Kidney (tissue), 13 donors: ENCODE measurements at regions not wholly inside any gene's neighbourhood (a gene's known extent, or its start where the extent isn't known, plus 50 kb on each side); places are given as distances from the start of the nearest gene placed in this dataset.

ENCODE experiments used
- DNase-seq, 5 donors: peaks; one replicate each; pipeline ENCODE4 v3.0.0-alpha.2; 2013 to 2020
- FAIRE-seq: peaks from 2 replicates; lab custom pipeline; 2012; peaks lifted over from hg19 to GRCh38; lab: Jason Lieb, UNC
- H3K27ac ChIP-seq, 2 donors: one replicate each; pipeline ENCODE4 v1.7.0; 2013; ENCODE audit warnings: low read depth in 2 of 2, low read length in 2 of 2, inconsistent platforms in 1 of 2
- H3K27me3 ChIP-seq: one replicate; pipeline ENCODE4 v1.7.1; 2013; ENCODE audit warnings: low read length, inconsistent platforms; ENCODE audit not compliant: control insufficient read depth, insufficient read depth
- H3K36me3 ChIP-seq, 3 donors: one replicate each; pipeline versions ENCODE4 v1.7.0 to v1.7.1; 2013; ENCODE audit warnings: low read length in 3 of 3, control low read depth in 1 of 3, inconsistent platforms in 1 of 3; ENCODE audit not compliant: insufficient read depth in 3 of 3, control insufficient read depth in 2 of 3
- H3K4me1 ChIP-seq, 3 donors: one replicate each; pipeline versions ENCODE4 v1.7.0 to v1.7.1; 2013; ENCODE audit warnings: low read length in 3 of 3, inconsistent platforms in 1 of 3, low read depth in 1 of 3; ENCODE audit not compliant: control insufficient read depth in 2 of 3, insufficient read depth in 2 of 3
- H3K4me3 ChIP-seq, 3 donors: one replicate each; pipeline versions ENCODE4 v1.7.0 to v1.8.1; 2013; ENCODE audit warnings: low read length in 3 of 3, control low read depth in 1 of 3, inconsistent platforms in 1 of 3
- H3K9ac ChIP-seq, 3 donors: one replicate each; pipeline versions ENCODE4 v1.7.0 to v1.7.1; 2013; ENCODE audit warnings: low read length in 3 of 3, control low read depth in 1 of 3, inconsistent platforms in 1 of 3
- H3K9me3 ChIP-seq, 3 donors: one replicate each; pipeline versions ENCODE4 v1.7.0 to v1.7.1; 2013; ENCODE audit warnings: low read length in 3 of 3, control low read depth in 1 of 3, inconsistent platforms in 1 of 3; ENCODE audit not compliant: control insufficient read depth in 2 of 3, insufficient read depth in 1 of 3
- intact Hi-C: fragments of 100-400 bp; cut with DNase I; formaldehyde crosslinking; loops from one replicate; pipeline ENCODE4 v1.11.1; 2022
- TF ChIP-seq, protein P1 (sequence below): IDR thresholded peaks from 3 replicates; pipeline ENCODE4 v1.5.1; 2012; ENCODE audit warnings: mild to moderate bottlenecking, moderate library complexity, borderline replicate concordance; ENCODE audit not compliant: insufficient read depth; ENCODE audit errors: extremely low read depth
- donor health status: control.
- donor health status: control.
- donor health status: control.
- donor health status: control.
- donor health status: control.
- donor health status: DM: yes; HTN: yes; CAD: no.
- donor health status: Normal renal cell carcinoma (clear cell type).

GRCh38 chr14:100403802-100404365, 80.7 kb downstream of the SLC25A47 start:
- Histone ChIP-seq H3K4me3 (no peak overlapping the region), H3K9ac (no peak overlapping the region), H3K27ac (no peak overlapping the region), H3K9me3 (no peaks in the 10 kb centered on the region), H3K27me3 (no peaks in the 10 kb centered on the region), H3K36me3 (no peaks in the 10 kb centered on the region), H3K4me1 (no peaks in the 10 kb centered on the region)
- intact Hi-C loops: no loop called here
- FAIRE-seq: no peak
- TF ChIP-seq, protein P1, sequence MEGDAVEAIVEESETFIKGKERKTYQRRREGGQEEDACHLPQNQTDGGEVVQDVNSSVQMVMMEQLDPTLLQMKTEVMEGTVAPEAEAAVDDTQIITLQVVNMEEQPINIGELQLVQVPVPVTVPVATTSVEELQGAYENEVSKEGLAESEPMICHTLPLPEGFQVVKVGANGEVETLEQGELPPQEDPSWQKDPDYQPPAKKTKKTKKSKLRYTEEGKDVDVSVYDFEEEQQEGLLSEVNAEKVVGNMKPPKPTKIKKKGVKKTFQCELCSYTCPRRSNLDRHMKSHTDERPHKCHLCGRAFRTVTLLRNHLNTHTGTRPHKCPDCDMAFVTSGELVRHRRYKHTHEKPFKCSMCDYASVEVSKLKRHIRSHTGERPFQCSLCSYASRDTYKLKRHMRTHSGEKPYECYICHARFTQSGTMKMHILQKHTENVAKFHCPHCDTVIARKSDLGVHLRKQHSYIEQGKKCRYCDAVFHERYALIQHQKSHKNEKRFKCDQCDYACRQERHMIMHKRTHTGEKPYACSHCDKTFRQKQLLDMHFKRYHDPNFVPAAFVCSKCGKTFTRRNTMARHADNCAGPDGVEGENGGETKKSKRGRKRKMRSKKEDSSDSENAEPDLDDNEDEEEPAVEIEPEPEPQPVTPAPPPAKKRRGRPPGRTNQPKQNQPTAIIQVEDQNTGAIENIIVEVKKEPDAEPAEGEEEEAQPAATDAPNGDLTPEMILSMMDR: no peak
- no peak for DNase-seq

DNA sequence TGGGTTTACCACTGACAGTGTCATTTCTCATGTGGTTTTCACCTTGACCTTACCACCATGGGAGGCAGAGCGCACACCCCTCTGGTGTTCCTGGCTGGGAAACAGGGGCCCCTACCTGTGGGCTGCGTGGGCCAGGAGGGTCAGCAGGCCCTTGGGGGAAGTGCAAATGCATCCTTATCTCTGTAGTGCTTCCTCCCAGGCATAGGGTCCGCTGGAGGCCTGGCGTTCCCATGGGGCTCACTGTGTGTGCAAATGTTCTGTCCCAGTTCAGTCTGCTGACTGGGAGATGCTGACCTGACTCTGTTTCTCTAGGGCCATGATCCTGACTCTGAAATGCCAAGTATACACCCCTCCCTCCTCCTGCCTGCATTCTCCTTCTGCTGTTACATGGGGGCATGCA, 81.3 kb downstream of the SLC25A47 start:
- H3K4me3 ChIP-seq: no peak overlapping the region
- FAIRE-seq (no peak), DNase-seq (no peak)
- intact Hi-C loops: no loop called here
- TF ChIP-seq, protein P1: no peak
- H3K27ac ChIP-seq: no peak overlapping the region
- H3K9ac ChIP-seq: no peak overlapping the region
- H3K9me3 ChIP-seq: no peaks in the 10 kb centered on the region
- no peaks in the 10 kb centered on the region for H3K27me3 ChIP-seq
- no peaks in the 10 kb centered on the region for H3K4me1 ChIP-seq
- no peaks in the 10 kb centered on the region for H3K36me3 ChIP-seq

- Histone ChIP-seq H3K9ac (no peak overlapping the region), H3K9me3 (no peaks in the 10 kb centered on the region), H3K4me3 (no peak overlapping the region), H3K27me3 (no peaks in the 10 kb centered on the region), H3K27ac (no peak overlapping the region), H3K36me3 (no peaks in the 10 kb centered on the region), H3K4me1 (peaks cover 0 to 2% (median 0%) of the 10 kb centered on the region in 3 donors)
- DNase-seq: no peak
- TF ChIP-seq, protein P1: no peak
- intact Hi-C loops: no loop called here
- no peak for FAIRE-seq
Measured at GRCh38 chr14:100405760-100406455, 82.8 kb downstream of the SLC25A47 start.
